ENCODE measurements at regions not wholly inside any gene's neighbourhood (a gene's known extent, or its start where the extent isn't known, plus 50 kb on each side); places are given as distances from the start of the nearest gene placed in this dataset.
A peak's percentile ranks its signal among the peaks of the same experiment; 100 is the strongest.

- H3K4me3 ChIP-seq (ENCODE audit: severe bottlenecking), result no peak overlapping the region
- H3K36me3 ChIP-seq (ENCODE audit: low read depth), result no peaks in the 10 kb centered on the region
- peaks cover 13% of the 10 kb centered on the region for H3K4me1 ChIP-seq (ENCODE audit: insufficient read depth, poor library complexity, severe bottlenecking)
- DNase-seq (ENCODE audit: low spot score) (no peak), ATAC-seq (ENCODE audit: low read depth) (peak; percentile 50)
- H3K27ac ChIP-seq (ENCODE audit: poor library complexity, severe bottlenecking), result peak overlapping the region; percentile 6
- no peaks in the 10 kb centered on the region for H3K27me3 ChIP-seq (ENCODE audit: insufficient read depth, poor library complexity, severe bottlenecking)
- no peaks in the 10 kb centered on the region for H3K9me3 ChIP-seq (ENCODE audit: severe bottlenecking)
- peak; percentile 83 for TF ChIP-seq CTCF (IDR thresholded peaks at IDR 0.05; ENCODE audit: poor library complexity, severe bottlenecking)
Measured at GRCh38 chr15:31435261-31435911, 108.8 kb downstream of the KLF13 start.

GRCh38 chr15:31435912-31436628, 109.4 kb downstream of the KLF13 start:
- Histone ChIP-seq H3K36me3 (ENCODE audit: low read depth) (no peaks in the 10 kb centered on the region), H3K4me1 (ENCODE audit: insufficient read depth, poor library complexity, severe bottlenecking) (peaks cover 14% of the 10 kb centered on the region), H3K27ac (ENCODE audit: poor library complexity, severe bottlenecking) (no peak overlapping the region), H3K4me3 (ENCODE audit: severe bottlenecking) (no peak overlapping the region), H3K27me3 (ENCODE audit: insufficient read depth, poor library complexity, severe bottlenecking) (no peaks in the 10 kb centered on the region), H3K9me3 (ENCODE audit: severe bottlenecking) (no peaks in the 10 kb centered on the region)
- ATAC-seq (ENCODE audit: low read depth) (no peak; the same call in 2 of the 3 replicates), DNase-seq (ENCODE audit: low spot score) (no peak)
- no peak for TF ChIP-seq CTCF (IDR thresholded peaks at IDR 0.05; ENCODE audit: poor library complexity, severe bottlenecking)

- Histone ChIP-seq H3K27ac (ENCODE audit: poor library complexity, severe bottlenecking) (no peak overlapping the region), H3K36me3 (ENCODE audit: low read depth) (no peaks in the 10 kb centered on the region), H3K9me3 (ENCODE audit: severe bottlenecking) (no peaks in the 10 kb centered on the region), H3K4me1 (ENCODE audit: insufficient read depth, poor library complexity, severe bottlenecking) (peaks cover 29% of the 10 kb centered on the region), H3K27me3 (ENCODE audit: insufficient read depth, poor library complexity, severe bottlenecking) (no peaks in the 10 kb centered on the region), H3K4me3 (ENCODE audit: severe bottlenecking) (no peak overlapping the region)
- no peak for TF ChIP-seq CTCF (IDR thresholded peaks at IDR 0.05; ENCODE audit: poor library complexity, severe bottlenecking)
- ATAC-seq (ENCODE audit: low read depth) (no peak), DNase-seq (ENCODE audit: low spot score) (no peak)
Measured at GRCh38 chr15:31437686-31438085, 111.1 kb downstream of the KLF13 start.

- DNase-seq (ENCODE audit: low spot score) (no peak), ATAC-seq (ENCODE audit: low read depth) (no peak)
- no peak for TF ChIP-seq CTCF (IDR thresholded peaks at IDR 0.05; ENCODE audit: poor library complexity, severe bottlenecking)
- Histone ChIP-seq H3K36me3 (ENCODE audit: low read depth) (no peaks in the 10 kb centered on the region), H3K27ac (ENCODE audit: poor library complexity, severe bottlenecking) (no peak overlapping the region), H3K4me3 (ENCODE audit: severe bottlenecking) (no peak overlapping the region), H3K4me1 (ENCODE audit: insufficient read depth, poor library complexity, severe bottlenecking) (peaks cover 39% of the 10 kb centered on the region), H3K9me3 (ENCODE audit: severe bottlenecking) (no peaks in the 10 kb centered on the region), H3K27me3 (ENCODE audit: insufficient read depth, poor library complexity, severe bottlenecking) (no peaks in the 10 kb centered on the region)
Measured at GRCh38 chr15:31438601-31439265, 112.1 kb downstream of the KLF13 start.
